ENCODE measurements at regions not wholly inside any gene's neighbourhood (a gene's known extent, or its start where the extent isn't known, plus 50 kb on each side); places are given as distances from the start of the nearest gene placed in this dataset.

GRCh38 chr4:111718763-111719559 lies 426.3 kb upstream of the FAM241A start:
- H3K56ac ChIP-seq (replicated peaks; ENCODE audit: insufficient read length, low read depth, low read length), result no peak overlapping the region
- WGBS, 2 experiments (ENCODE audit: extremely low coverage in 1 of 2, insufficient coverage in 1 of 2, insufficient read length in 1 of 2, insufficient replicate concordance in 2 of 2, low coverage in 1 of 2, low lambda C conversion rate in 2 of 2, missing lambda C conversion rate in 1 of 2), result 68% methylated on average over 3 of the region's 3 CpGs; no CpG with 5 or more reads in 1 of the 2 experiments
- no peak overlapping the region for H3K4ac ChIP-seq (replicated peaks; ENCODE audit: insufficient read length, low read depth, low read length)
- no peaks in the 10 kb centered on the region for H3K27me3 ChIP-seq (replicated peaks in 1 of 4; ENCODE audit: control insufficient read depth in 3 of 4, extremely low read depth in 1 of 4, insufficient read depth in 3 of 4, low read length in 3 of 4)
- TF ChIP-seq TEAD4 (IDR thresholded peaks at IDR 0.05; ENCODE audit: low read depth, low read length), result no peak
- TF ChIP-seq POLR2A (IDR thresholded peaks at IDR 0.05; ENCODE audit: control extremely low read depth in 1 of 2, low read depth in 2 of 2, low read length in 2 of 2), result no peak
- no peak for TF ChIP-seq RFX5 (IDR thresholded peaks at IDR 0.05; ENCODE audit: borderline replicate concordance, low read depth, low read length)
- TF ChIP-seq CTCF (IDR thresholded peaks at IDR 0.05; ENCODE audit: control extremely low read depth in 1 of 3, insufficient read depth in 1 of 3, low read depth in 1 of 3, low read length in 3 of 3), result no peak
- TF ChIP-seq CEBPB (IDR thresholded peaks at IDR 0.05; ENCODE audit: low read depth, low read length), result no peak
- POLR2A ChIA-PET (ENCODE audit: partially characterized antibody), result no interaction called here
- H3K9ac ChIP-seq (replicated peaks in 1 of 4; ENCODE audit: extremely low read depth in 1 of 4, low read depth in 3 of 4, low read length in 3 of 4), result no peak overlapping the region
- H3K23me2 ChIP-seq (ENCODE audit: low read depth, low read length), result no peaks in the 10 kb centered on the region
- no peak overlapping the region for H2BK12ac ChIP-seq (ENCODE audit: low read depth, low read length)
- no peaks in the 10 kb centered on the region for H3K36me3 ChIP-seq (ENCODE audit: control insufficient read depth in 2 of 4, insufficient read depth in 4 of 4, low read length in 3 of 4)
- H4K20me1 ChIP-seq (replicated peaks in 1 of 2; ENCODE audit: control insufficient read depth in 1 of 2, insufficient read depth in 2 of 2, low read length in 2 of 2), result no peaks in the 10 kb centered on the region
- H3K4me1 ChIP-seq (replicated peaks in 1 of 4; ENCODE audit: control insufficient read depth in 3 of 4, insufficient read depth in 4 of 4, low read length in 3 of 4), result no peaks in the 10 kb centered on the region
- no peak overlapping the region for H2BK15ac ChIP-seq (ENCODE audit: low read length)
- no peak overlapping the region for H2BK5ac ChIP-seq (ENCODE audit: low read depth, low read length)
- H2BK120ac ChIP-seq (replicated peaks; ENCODE audit: low read depth, low read length), result no peak overlapping the region
- no peak overlapping the region for H4K5ac ChIP-seq (ENCODE audit: insufficient read length, low read depth, low read length)
- no peak overlapping the region for H4K91ac ChIP-seq (replicated peaks; ENCODE audit: insufficient read length, low read length)
- H3K4me3 ChIP-seq (ENCODE audit: extremely low read depth in 1 of 4, insufficient read depth in 2 of 4, low read depth in 3 of 4, low read length in 4 of 4), result no peak overlapping the region
- no peak overlapping the region for H3K23ac ChIP-seq (ENCODE audit: insufficient read length)
- H4K8ac ChIP-seq (ENCODE audit: extremely low read depth, insufficient read depth, low read length), result no peak overlapping the region
- H3K4me2 ChIP-seq (ENCODE audit: insufficient read depth in 1 of 2, low read depth in 2 of 2, low read length in 2 of 2), result no peak overlapping the region
- no peaks in the 10 kb centered on the region for H3K79me1 ChIP-seq (ENCODE audit: low read depth, low read length)
- no peaks in the 10 kb centered on the region for H3K79me2 ChIP-seq (ENCODE audit: control insufficient read depth in 1 of 2, insufficient read depth in 2 of 2, low read length in 2 of 2)
- H2AFZ ChIP-seq (ENCODE audit: low read length), result peak overlapping the region; percentile 58; the same call in 1 of the 2 replicates
- DNase-seq (ENCODE audit: low read depth in 1 of 2, low spot score in 2 of 2), result no peak
- H2BK20ac ChIP-seq (ENCODE audit: low read length), result no peak overlapping the region
- H3K18ac ChIP-seq (ENCODE audit: extremely low read depth, low read length), result no peak overlapping the region
- CTCF ChIA-PET (ENCODE audit: partially characterized antibody), result no interaction called here
- H3K9me3 ChIP-seq (ENCODE audit: insufficient read depth in 2 of 2, low read depth in 1 of 2, low read length in 1 of 2), result no peaks in the 10 kb centered on the region
- H3K27ac ChIP-seq (ENCODE audit: low read depth, low read length), result no peak overlapping the region
- no peak overlapping the region for H2AK5ac ChIP-seq (ENCODE audit: low read depth, low read length)
- H3K14ac ChIP-seq (ENCODE audit: insufficient read length), result no peak overlapping the region
- peak; percentile 7 for FAIRE-seq
